ENCODE measurements at regions not wholly inside any gene's neighbourhood (a gene's known extent, or its start where the extent isn't known, plus 50 kb on each side); places are given as distances from the start of the nearest gene placed in this dataset.
"Not testable (repeated sequence)": the region's sequence is repeated elsewhere in the genome, so short reads cannot be mapped to it uniquely, and the experiment has no call there.

DNA sequence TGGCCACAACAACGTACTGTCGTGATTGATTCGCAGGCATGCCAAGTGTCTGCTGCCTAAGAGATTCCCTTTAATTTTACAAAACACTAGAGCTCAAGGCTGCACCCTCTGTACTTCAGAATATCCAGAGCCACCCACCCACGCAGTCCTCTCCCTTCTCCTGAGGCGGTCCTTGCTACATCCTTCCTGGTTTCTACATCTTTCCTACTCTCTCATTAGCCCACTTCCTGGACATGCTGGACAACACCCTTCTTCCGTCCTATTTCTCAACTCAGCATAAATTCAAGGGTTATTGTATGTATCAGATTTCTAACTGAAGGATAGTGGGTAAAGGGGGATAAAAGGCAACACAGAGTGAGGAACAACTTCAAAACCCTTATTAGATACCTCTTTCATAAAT is 148.4 kb upstream of the MAP3K1 start:
- H3K27me3 Mint-ChIP-seq (ENCODE audit: low read depth), result peaks cover 6% of the 10 kb centered on the region
- H4K5ac ChIP-seq (ENCODE audit: insufficient read length, low read depth, low read length), result no peak overlapping the region
- no peak overlapping the region for H4K91ac ChIP-seq (ENCODE audit: insufficient read length, low read depth, low read length)
- H2BK15ac ChIP-seq (ENCODE audit: low read depth, low read length), result no peak overlapping the region
- no peak overlapping the region for H3T11ph ChIP-seq (ENCODE audit: low read length)
- no peaks in the 10 kb centered on the region for H3K79me2 ChIP-seq (ENCODE audit: insufficient read depth, low read length)
- H3K36me3 Mint-ChIP-seq (ENCODE audit: insufficient read depth in 1 of 3, low read depth in 3 of 3), result 0 out of 7 replicates have a peak, but pooled peaks cover 0 to 5% (median 2%) of the 10 kb centered on the region in 3 experiments
- DNase-seq, result no peak
- H2AK5ac ChIP-seq (ENCODE audit: insufficient read length, low read length), result no peak overlapping the region
- no peaks in the 10 kb centered on the region for H3K27me3 ChIP-seq (ENCODE audit: insufficient read depth, low read length)
- H4K20me1 ChIP-seq (ENCODE audit: control insufficient read depth, insufficient read depth, insufficient read length), result no peaks in the 10 kb centered on the region
- H3K23me2 ChIP-seq (ENCODE audit: insufficient read length, low read depth, low read length, poor library complexity, severe bottlenecking), result no peaks in the 10 kb centered on the region
- H3K4ac ChIP-seq (ENCODE audit: low read depth, low read length), result no peak overlapping the region
- H4K8ac ChIP-seq (replicated peaks; ENCODE audit: insufficient read length, low read depth, low read length), result no peak overlapping the region
- no peak overlapping the region for H3K14ac ChIP-seq (ENCODE audit: insufficient read depth, low read length)
- H3K27ac Mint-ChIP-seq, result no peak overlapping the region
- no CpG with 5 or more reads among the region's 6 CpGs for WGBS (ENCODE audit: extremely low coverage, insufficient read length, low lambda C conversion rate)
- H2BK20ac ChIP-seq (ENCODE audit: low read depth, low read length, poor library complexity, severe bottlenecking), result no peak overlapping the region
- peaks cover 51 to 56% of the 10 kb centered on the region in 2 experiments for H3K4me1 Mint-ChIP-seq
- H3K79me1 ChIP-seq (ENCODE audit: insufficient read depth, low read depth, low read length, poor library complexity, severe bottlenecking), result no peaks in the 10 kb centered on the region
- peaks cover 2 to 8% of the 10 kb centered on the region in 2 experiments; a peak in 4 of 5 replicates for H3K9me3 Mint-ChIP-seq
- no peak overlapping the region for H3K9ac ChIP-seq (ENCODE audit: extremely low read depth, insufficient read length, low read length)
- H2AFZ ChIP-seq (ENCODE audit: low read length), result no peak overlapping the region
- no peak overlapping the region for H3K18ac ChIP-seq (ENCODE audit: insufficient read length, low read depth, low read length)
- no peak overlapping the region for H3K4me2 ChIP-seq (ENCODE audit: insufficient read depth, insufficient read length, low read length)
- H3K9me3 ChIP-seq (ENCODE audit: control insufficient read depth, low read depth, low read length), result no peaks in the 10 kb centered on the region
- peaks cover 18% of the 10 kb centered on the region for H3K4me1 ChIP-seq (ENCODE audit: insufficient read depth, low read length)
- TF ChIP-seq CTCF (conservative IDR thresholded peaks at IDR 0.05), result no peak
- H2BK120ac ChIP-seq (ENCODE audit: low read depth, low read length, poor library complexity, severe bottlenecking), result no peak overlapping the region
- H2BK5ac ChIP-seq (ENCODE audit: insufficient read length, low read length), result no peak overlapping the region
- no peak overlapping the region for H3K4me3 Mint-ChIP-seq
- H3K56ac ChIP-seq (ENCODE audit: insufficient read length, low read depth, low read length), result no peak overlapping the region
- no peak overlapping the region for H3K27ac ChIP-seq (ENCODE audit: insufficient read length, low read depth, low read length)
- no peak overlapping the region for H2BK12ac ChIP-seq (ENCODE audit: insufficient read length, low read depth, low read length)
- no peak overlapping the region for H3K23ac ChIP-seq (ENCODE audit: insufficient read length, low read depth, low read length)

DNA sequence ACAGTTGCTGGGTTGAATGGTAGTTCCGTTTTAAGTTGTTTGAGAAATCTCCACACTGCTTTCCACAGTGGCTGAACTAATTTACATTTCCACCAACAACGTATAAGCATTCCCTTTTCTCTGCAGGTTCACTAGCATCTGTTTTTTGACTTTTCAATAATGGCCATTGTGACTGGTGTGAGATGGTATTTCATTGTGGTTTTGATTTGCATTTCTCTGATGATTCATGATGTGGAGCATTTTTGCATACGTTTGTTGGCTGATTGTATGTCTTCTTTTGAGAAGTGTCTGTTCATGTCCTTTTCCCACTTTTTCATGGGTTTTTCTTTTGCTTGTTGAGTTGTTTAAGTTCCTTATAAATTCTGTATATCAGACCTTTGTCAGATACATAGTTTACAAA is 150.2 kb upstream of the MAP3K1 start:
- not testable (repeated sequence) for H3K27me3 Mint-ChIP-seq (ENCODE audit: low read depth); H3K4me2 ChIP-seq (ENCODE audit: insufficient read depth, insufficient read length, low read length); H2BK120ac ChIP-seq (ENCODE audit: low read depth, low read length, poor library complexity, severe bottlenecking); H3K23me2 ChIP-seq (ENCODE audit: insufficient read length, low read depth, low read length, poor library complexity, severe bottlenecking); H3K9me3 ChIP-seq (ENCODE audit: control insufficient read depth, low read depth, low read length); H3K9me3 Mint-ChIP-seq; H3K14ac ChIP-seq (ENCODE audit: insufficient read depth, low read length); H3K56ac ChIP-seq (ENCODE audit: insufficient read length, low read depth, low read length); H3K36me3 Mint-ChIP-seq (ENCODE audit: insufficient read depth in 1 of 3, low read depth in 3 of 3); H4K8ac ChIP-seq (replicated peaks; ENCODE audit: insufficient read length, low read depth, low read length); H4K91ac ChIP-seq (ENCODE audit: insufficient read length, low read depth, low read length); H3K23ac ChIP-seq (ENCODE audit: insufficient read length, low read depth, low read length); H2BK12ac ChIP-seq (ENCODE audit: insufficient read length, low read depth, low read length); H4K20me1 ChIP-seq (ENCODE audit: control insufficient read depth, insufficient read depth, insufficient read length); H2BK20ac ChIP-seq (ENCODE audit: low read depth, low read length, poor library complexity, severe bottlenecking); H3K27ac ChIP-seq (ENCODE audit: insufficient read length, low read depth, low read length); H3T11ph ChIP-seq (ENCODE audit: low read length); H3K4ac ChIP-seq (ENCODE audit: low read depth, low read length); H2AK5ac ChIP-seq (ENCODE audit: insufficient read length, low read length); H3K79me1 ChIP-seq (ENCODE audit: insufficient read depth, low read depth, low read length, poor library complexity, severe bottlenecking); H3K4me3 Mint-ChIP-seq; H3K27me3 ChIP-seq (ENCODE audit: insufficient read depth, low read length); H3K18ac ChIP-seq (ENCODE audit: insufficient read length, low read depth, low read length); DNase-seq; H2BK15ac ChIP-seq (ENCODE audit: low read depth, low read length); H3K27ac Mint-ChIP-seq; H2BK5ac ChIP-seq (ENCODE audit: insufficient read length, low read length); H3K9ac ChIP-seq (ENCODE audit: extremely low read depth, insufficient read length, low read length); H3K79me2 ChIP-seq (ENCODE audit: insufficient read depth, low read length); H2AFZ ChIP-seq (ENCODE audit: low read length); H4K5ac ChIP-seq (ENCODE audit: insufficient read length, low read depth, low read length)
- peaks cover 34 to 38% of the 10 kb centered on the region in 2 experiments for H3K4me1 Mint-ChIP-seq
- WGBS (ENCODE audit: extremely low coverage, insufficient read length, low lambda C conversion rate), result no CpG with 5 or more reads among the region's 3 CpGs
- peaks cover 10% of the 10 kb centered on the region; the same call in 1 of the 2 replicates for H3K4me1 ChIP-seq (ENCODE audit: insufficient read depth, low read length)

All from H9 (cell line).